HEK293T (cell line): ENCODE measurements at regions not wholly inside any gene's neighbourhood (a gene's known extent, or its start where the extent isn't known, plus 50 kb on each side); places are given as distances from the start of the nearest gene placed in this dataset.

Experiments
- CTCF ChIA-PET: fragments of 350-600 bp; formaldehyde crosslinking; extraction: SDS; loops from one replicate; lab custom pipeline; 2021; ENCODE audit warnings: antibody characterized with exemption, inconsistent platforms; lab: Yijun Ruan, JAX
- POLR2A ChIA-PET: fragments of 350-600 bp; formaldehyde crosslinking; extraction: SDS; loops from one replicate; lab custom pipeline; 2020; ENCODE audit warnings: antibody characterized with exemption, inconsistent platforms; lab: Yijun Ruan, JAX
- DNase-seq: peaks from one replicate; pipeline ENCODE4 v3.0.0; 2012; ENCODE audit warnings: mixed read lengths; ENCODE audit errors: extremely low spot score
- ARNT ChIP-seq: fragments of 450-650 bp; IDR thresholded peaks from 2 replicates; pipeline ENCODE4 v1.6.1; 2017; ENCODE audit warnings: mild to moderate bottlenecking
- BHLHE40 ChIP-seq: fragments of 450-650 bp; IDR thresholded peaks from 2 replicates; pipeline ENCODE4 v1.6.1; 2016; ENCODE audit warnings: mild to moderate bottlenecking, moderate library complexity, borderline replicate concordance
- CTBP1 ChIP-seq: fragments of 450-650 bp; IDR thresholded peaks from 2 replicates; pipeline ENCODE4 v1.6.1; 2016; ENCODE audit warnings: borderline replicate concordance
- ELF4 ChIP-seq: fragments of 450-650 bp; IDR thresholded peaks from 2 replicates; pipeline ENCODE4 v1.6.1; 2017; ENCODE audit warnings: antibody characterized with exemption
- FOXA1 ChIP-seq: fragments of 450-650 bp; IDR thresholded peaks from 2 replicates; pipeline ENCODE4 v1.6.1; 2016; ENCODE audit warnings: mild to moderate bottlenecking
- FOXK2 ChIP-seq: fragments of 450-650 bp; IDR thresholded peaks from 2 replicates; pipeline ENCODE4 v1.6.1; 2016; ENCODE audit warnings: mild to moderate bottlenecking
- FOXM1 ChIP-seq: fragments of 450-650 bp; IDR thresholded peaks from 2 replicates; pipeline ENCODE4 v1.6.1; 2017; ENCODE audit warnings: mild to moderate bottlenecking, borderline replicate concordance
- HDGF ChIP-seq: fragments of 450-650 bp; IDR thresholded peaks from 2 replicates; pipeline ENCODE4 v1.6.1; 2017; ENCODE audit warnings: antibody characterized with exemption, borderline replicate concordance
- L3MBTL2 ChIP-seq: fragments of 450-650 bp; conservative IDR thresholded peaks from 2 replicates; pipeline ENCODE4 v1.6.1; 2016; ENCODE audit warnings: mild to moderate bottlenecking
- LEF1 ChIP-seq: fragments of 450-650 bp; IDR thresholded peaks from 2 replicates; pipeline ENCODE4 v1.6.1; 2017; ENCODE audit warnings: mild to moderate bottlenecking, borderline replicate concordance
- NFRKB ChIP-seq: fragments of 450-650 bp; IDR thresholded peaks from 2 replicates; pipeline ENCODE4 v1.6.1; 2016; ENCODE audit warnings: mild to moderate bottlenecking, moderate library complexity
- SP1 ChIP-seq: fragments of 450-650 bp; IDR thresholded peaks from 2 replicates; pipeline ENCODE4 v1.6.1; 2017
- SUZ12 ChIP-seq: fragments of 450-650 bp; IDR thresholded peaks from 2 replicates; pipeline ENCODE4 v1.6.1; 2016; ENCODE audit warnings: mild to moderate bottlenecking
- TARDBP ChIP-seq: fragments of 450-650 bp; IDR thresholded peaks from 2 replicates; pipeline ENCODE4 v1.6.1; 2016
- ZNF384 ChIP-seq: fragments of 450-650 bp; IDR thresholded peaks from 2 replicates; pipeline ENCODE4 v1.6.1; 2016
- TF ChIP-seq, protein P1 (sequence below): fragments of 450-650 bp; IDR thresholded peaks from 2 replicates; pipeline ENCODE4 v1.6.1; 2016

DNA sequence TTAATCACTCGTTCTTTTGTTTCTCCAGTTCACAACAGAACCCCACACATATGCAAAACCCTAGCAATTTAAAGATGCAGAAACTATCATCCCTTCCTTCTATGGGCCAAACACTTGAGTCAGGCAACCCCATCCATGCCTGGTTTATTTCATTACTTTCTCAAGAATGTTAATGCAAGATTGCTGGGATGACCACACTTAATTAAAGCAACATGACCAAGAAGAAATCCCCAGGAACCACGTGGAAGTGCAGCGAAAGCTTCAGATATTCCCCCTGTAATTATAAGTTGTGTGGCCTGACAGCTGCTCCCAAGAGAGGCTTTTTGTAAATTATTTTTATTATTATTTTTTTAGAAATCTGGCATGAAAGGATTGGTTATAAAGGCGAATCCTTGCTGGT lies 246.2 kb upstream of the ID2 start:
- ChIA-PET CTCF (no interaction called here), POLR2A (no interaction called here)
- DNase-seq, result no peak
- TF ChIP-seq ARNT (no peak), FOXA1 (no peak), TARDBP (no peak), CTBP1 (no peak), SUZ12 (no peak), HDGF (no peak), FOXK2 (no peak), FOXM1 (no peak), L3MBTL2 (no peak), ZNF384 (no peak), SP1 (no peak), ELF4 (no peak)
- TF ChIP-seq, protein P1, sequence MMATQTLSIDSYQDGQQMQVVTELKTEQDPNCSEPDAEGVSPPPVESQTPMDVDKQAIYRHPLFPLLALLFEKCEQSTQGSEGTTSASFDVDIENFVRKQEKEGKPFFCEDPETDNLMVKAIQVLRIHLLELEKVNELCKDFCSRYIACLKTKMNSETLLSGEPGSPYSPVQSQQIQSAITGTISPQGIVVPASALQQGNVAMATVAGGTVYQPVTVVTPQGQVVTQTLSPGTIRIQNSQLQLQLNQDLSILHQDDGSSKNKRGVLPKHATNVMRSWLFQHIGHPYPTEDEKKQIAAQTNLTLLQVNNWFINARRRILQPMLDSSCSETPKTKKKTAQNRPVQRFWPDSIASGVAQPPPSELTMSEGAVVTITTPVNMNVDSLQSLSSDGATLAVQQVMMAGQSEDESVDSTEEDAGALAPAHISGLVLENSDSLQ, result no peak

DNA sequence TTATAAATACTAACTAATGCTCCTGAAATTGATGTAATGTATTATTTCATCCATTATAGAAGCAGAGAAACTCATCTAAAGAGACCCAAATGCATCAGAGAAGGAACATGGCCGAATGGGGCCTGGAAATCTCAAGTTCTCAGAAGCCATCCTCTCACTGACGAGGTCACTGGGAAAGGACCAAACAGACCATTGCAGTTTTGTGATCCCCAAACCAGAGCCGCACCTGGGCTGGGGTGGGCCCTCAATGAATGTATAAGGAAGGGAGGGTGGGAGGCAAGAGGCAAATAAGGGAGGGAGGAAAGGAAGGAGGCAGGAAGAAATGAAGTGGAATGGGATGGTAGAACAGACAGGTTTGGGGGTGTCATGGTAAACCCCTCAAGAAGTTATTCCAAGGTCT lies 245.3 kb upstream of the ID2 start:
- TF ChIP-seq CTBP1 (no peak), FOXM1 (no peak), SUZ12 (no peak), LEF1 (no peak), FOXA1 (no peak), TARDBP (no peak), HDGF (no peak), BHLHE40 (no peak), L3MBTL2 (no peak), ZNF384 (no peak), NFRKB (no peak), FOXK2 (no peak), ELF4 (no peak), SP1 (no peak), ARNT (no peak)
- TF ChIP-seq, protein P1, result no peak
- ChIA-PET POLR2A (no interaction called here), CTCF (no interaction called here)
- DNase-seq, result no peak

DNA sequence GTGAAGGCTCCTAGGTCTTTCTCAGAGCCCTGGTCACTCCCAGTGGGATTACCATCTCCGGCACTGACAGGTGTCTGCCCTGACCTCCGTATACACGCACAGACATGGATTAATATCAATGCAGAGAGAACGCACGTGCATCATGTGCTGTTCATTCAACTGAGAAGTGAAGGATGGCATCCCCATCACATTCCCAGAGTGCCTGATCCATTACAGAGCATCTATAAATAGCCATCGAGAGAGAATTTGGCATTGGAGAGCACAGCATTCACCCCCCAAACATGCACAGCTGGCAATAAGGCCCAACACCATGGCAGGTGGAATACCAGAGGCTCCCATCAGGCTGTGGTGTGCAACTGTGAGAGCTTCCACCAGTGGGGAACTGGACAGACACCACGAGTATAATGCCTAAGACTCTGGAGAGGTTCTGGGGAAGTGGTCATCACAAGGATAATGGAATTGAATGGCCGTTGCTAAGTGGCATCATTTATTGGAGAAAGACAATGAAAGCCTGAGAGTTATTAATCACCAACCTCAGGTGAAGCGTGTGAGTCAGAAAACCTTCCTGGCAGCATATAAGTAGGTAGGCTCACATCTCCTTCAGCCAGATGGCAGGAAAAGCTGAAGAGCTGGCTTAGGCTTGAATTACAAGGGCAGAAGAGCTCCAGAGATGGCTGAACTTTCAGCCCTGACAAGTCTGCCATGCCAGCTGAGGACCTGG lies 244.5 kb upstream of the ID2 start:
- CTCF ChIA-PET, result no interaction called here
- no peak for TF ChIP-seq FOXA1
- DNase-seq, result no peak
- POLR2A ChIA-PET, result no interaction called here

DNA sequence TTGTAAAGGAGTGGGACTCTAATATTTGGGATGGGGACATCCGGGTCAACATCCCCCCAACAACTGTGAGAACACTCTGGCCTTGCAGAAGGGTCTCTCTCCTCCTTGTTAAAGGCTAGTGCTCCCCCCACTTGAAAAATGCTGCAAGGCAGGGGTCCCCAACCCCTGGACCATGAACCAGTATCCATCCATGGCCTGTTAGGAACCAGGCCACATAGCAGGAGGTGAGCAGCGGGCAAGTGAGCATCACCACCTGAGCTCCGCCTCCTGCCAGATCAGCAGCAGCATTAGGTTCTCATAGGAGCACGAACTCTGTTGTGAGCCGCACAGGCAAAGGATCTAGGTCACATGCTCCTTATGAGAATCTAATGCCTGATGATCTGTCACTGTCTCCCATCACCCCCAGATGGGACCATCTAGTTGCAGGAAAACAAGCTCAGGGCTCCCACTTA lies 243.9 kb upstream of the ID2 start:
- no peak for DNase-seq
- TF ChIP-seq, protein P1, result no peak
- no peak for TF ChIP-seq SUZ12
- no peak for TF ChIP-seq LEF1
- no peak for TF ChIP-seq BHLHE40
- no peak for TF ChIP-seq FOXK2
- no peak for TF ChIP-seq CTBP1
- no peak for TF ChIP-seq TARDBP
- TF ChIP-seq HDGF, result no peak
- no peak for TF ChIP-seq NFRKB
- no peak for TF ChIP-seq ELF4
- TF ChIP-seq SP1, result no peak
- no peak for TF ChIP-seq ZNF384
- TF ChIP-seq L3MBTL2, result no peak
- TF ChIP-seq ARNT, result no peak
- TF ChIP-seq FOXA1, result no peak
- TF ChIP-seq FOXM1, result no peak
- CTCF ChIA-PET, result no interaction called here
- POLR2A ChIA-PET, result no interaction called here

DNA sequence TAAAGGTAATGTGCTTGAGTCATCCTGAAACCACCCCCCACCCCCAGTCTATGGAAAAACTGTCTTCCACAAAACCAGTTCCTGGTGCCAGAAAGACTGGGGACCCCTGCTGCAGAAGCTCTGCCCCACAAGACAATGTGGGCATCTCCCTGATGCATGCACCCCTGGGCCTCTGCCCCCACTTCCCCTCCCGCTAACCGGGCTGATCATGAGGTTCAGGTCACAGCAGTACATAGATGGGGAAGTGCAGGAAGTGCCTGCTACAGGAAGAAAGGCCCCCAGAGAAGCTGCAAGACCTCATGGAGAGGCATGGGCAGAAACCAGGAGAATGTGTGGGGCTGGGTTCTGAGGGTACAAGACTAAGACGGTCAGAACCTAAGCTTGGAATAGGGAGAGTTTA lies 243.4 kb upstream of the ID2 start:
- POLR2A ChIA-PET, result no interaction called here

DNA sequence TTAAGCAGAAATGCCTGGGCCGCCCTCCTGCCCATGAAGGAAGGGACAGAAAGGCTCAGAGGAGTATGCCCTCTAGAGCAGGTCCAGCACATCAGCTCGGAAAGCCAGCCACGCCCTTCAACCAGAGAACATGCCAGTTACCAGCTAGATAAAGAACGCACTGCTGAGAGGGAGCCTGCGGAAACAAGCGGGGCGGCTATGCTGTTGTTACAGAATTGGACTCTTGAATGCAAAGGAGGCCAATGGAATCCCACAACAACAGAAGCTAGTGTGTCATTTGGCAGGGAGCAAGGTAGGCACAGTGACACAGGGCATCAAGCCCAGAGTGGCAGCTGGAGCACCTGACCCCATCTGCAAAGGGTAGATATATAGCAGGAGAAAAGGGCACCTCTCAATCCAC lies 242.9 kb upstream of the ID2 start:
- ChIA-PET CTCF (no interaction called here), POLR2A (no interaction called here)
- DNase-seq, result no peak
- TF ChIP-seq, protein P1, result no peak
- TF ChIP-seq TARDBP (no peak), FOXA1 (no peak)

More for the DNA sequence above, 243.4 kb upstream of the ID2 start:
- DNase-seq, result no peak
- CTCF ChIA-PET, result no interaction called here
- no peak for TF ChIP-seq L3MBTL2
